AG04449 (cell line): ENCODE measurements at regions not wholly inside any gene's neighbourhood (a gene's known extent, or its start where the extent isn't known, plus 50 kb on each side); places are given as distances from the start of the nearest gene placed in this dataset.

Experiments used
- CTCF ChIA-PET: fragments of 350-600 bp; formaldehyde crosslinking; extraction: SDS; loops from one replicate; lab custom pipeline; 2021; ENCODE audit warnings: antibody characterized with exemption; lab: Yijun Ruan, JAX
- POLR2A ChIA-PET: fragments of 400-600, 350-600 bp; formaldehyde crosslinking; extraction: SDS; loops from one replicate; lab custom pipeline; 2020; ENCODE audit warnings: antibody characterized with exemption, inconsistent platforms; lab: Yijun Ruan, JAX
- DNase-seq: peaks from one replicate; pipeline ENCODE4 v3.0.0-alpha.2; 2010; ENCODE audit warnings: low read depth, low spot score
- H3K4me3 ChIP-seq: 2 replicates; pipeline ENCODE4 v1.5.1; 2011; ENCODE audit warnings: low read depth, mild to moderate bottlenecking, control low read depth, low read length
- TF ChIP-seq, protein P1 (sequence below): IDR thresholded peaks from one replicate; pipeline ENCODE4 v1.5.1; 2011; ENCODE audit warnings: mild to moderate bottlenecking, moderate library complexity, low read length, control low read depth, inconsistent platforms; ENCODE audit not compliant: insufficient read depth; ENCODE audit errors: missing control alignments

DNA sequence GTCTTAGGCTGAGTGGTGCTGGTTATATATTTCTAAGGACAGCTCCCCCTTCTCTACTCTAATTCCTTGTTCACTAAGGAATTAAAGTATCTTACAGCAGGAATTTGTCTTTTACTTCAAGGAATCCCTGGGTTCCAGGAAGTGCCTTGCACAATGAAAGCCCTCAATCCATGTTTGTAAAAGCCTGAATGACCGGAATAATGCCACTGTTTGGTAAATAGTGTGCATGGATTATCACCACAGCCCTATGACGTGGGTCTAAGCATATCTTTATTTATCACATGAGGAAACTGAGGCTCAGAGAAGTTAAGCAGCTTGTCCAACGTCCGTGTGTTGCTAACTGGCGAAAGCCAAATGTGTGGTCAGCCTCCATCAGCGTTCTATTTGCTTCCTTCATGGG is 135.7 kb upstream of the NAV2 start:
- POLR2A ChIA-PET: interaction anchor here (0.6 kb wide), 1 partner anchor 13 kb away, joined by 3 read pairs; no protein-coding TSS in a partner anchor
- TF ChIP-seq, protein P1, sequence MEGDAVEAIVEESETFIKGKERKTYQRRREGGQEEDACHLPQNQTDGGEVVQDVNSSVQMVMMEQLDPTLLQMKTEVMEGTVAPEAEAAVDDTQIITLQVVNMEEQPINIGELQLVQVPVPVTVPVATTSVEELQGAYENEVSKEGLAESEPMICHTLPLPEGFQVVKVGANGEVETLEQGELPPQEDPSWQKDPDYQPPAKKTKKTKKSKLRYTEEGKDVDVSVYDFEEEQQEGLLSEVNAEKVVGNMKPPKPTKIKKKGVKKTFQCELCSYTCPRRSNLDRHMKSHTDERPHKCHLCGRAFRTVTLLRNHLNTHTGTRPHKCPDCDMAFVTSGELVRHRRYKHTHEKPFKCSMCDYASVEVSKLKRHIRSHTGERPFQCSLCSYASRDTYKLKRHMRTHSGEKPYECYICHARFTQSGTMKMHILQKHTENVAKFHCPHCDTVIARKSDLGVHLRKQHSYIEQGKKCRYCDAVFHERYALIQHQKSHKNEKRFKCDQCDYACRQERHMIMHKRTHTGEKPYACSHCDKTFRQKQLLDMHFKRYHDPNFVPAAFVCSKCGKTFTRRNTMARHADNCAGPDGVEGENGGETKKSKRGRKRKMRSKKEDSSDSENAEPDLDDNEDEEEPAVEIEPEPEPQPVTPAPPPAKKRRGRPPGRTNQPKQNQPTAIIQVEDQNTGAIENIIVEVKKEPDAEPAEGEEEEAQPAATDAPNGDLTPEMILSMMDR: no peak
- no peak overlapping the region for H3K4me3 ChIP-seq
- CTCF ChIA-PET: interaction anchor here (1.0 to 9.7 kb wide), 9 partner anchors 12 to 327 kb away, joined by 3 to 81 read pairs (median 7); no protein-coding TSS in a partner anchor
- DNase-seq: no peak

GRCh38 chr11:19576054-19576453 is 136.6 kb upstream of the NAV2 start:
- TF ChIP-seq, protein P1: no peak
- H3K4me3 ChIP-seq: no peak overlapping the region
- CTCF ChIA-PET: interaction anchor here (1.3 to 9.7 kb wide), 10 partner anchors 11 to 505 kb away, joined by 3 to 81 read pairs (median 6); no protein-coding TSS in a partner anchor
- POLR2A ChIA-PET: no interaction called here
- no peak for DNase-seq

DNA sequence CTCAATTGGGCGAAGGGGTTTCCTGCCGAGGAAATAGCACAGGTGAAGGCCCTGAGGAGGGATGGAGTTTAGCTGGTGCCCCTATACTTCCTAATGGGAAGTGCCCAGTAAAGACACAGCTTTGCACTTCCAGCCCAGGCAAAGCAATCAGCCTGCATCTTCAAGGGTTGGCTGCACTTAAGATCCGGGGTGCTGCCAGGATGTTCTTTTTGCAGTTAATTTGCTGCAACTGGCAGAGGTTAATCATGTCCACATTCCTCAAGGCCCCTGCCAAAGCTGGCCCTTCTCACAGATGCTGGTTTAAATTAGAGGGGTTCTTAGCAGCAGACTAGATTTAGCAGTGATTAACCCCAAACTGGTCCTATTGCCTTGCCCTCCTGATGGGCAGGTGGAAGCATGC is 137.7 kb upstream of the NAV2 start:
- POLR2A ChIA-PET: no interaction called here
- no peak overlapping the region for H3K4me3 ChIP-seq
- no peak for DNase-seq
- TF ChIP-seq, protein P1: no peak
- CTCF ChIA-PET: interaction anchor here (1.3 to 9.7 kb wide), 6 partner anchors 10 to 504 kb away, joined by 3 to 81 read pairs (median 14); no protein-coding TSS in a partner anchor

DNA sequence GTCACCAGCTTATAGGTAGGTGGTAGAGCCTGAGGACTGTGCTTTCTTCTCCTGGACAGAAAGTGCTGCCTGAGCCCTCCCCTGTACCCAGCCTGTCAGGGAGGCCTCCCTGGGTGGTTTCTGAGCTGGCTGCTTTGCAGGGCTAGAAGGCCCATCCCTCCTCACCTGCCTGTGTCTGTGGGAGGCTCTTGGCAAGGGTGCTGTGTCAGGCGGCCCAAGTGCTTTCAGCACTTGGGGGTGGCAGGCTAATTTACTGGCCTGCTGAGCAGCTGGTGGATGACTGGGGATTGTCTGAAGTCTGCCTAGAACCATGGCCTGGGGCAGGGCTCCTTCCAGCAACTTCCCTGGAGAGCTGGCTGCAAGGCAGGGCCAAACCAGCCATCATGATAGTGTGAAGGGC is 139.0 kb upstream of the NAV2 start:
- TF ChIP-seq, protein P1: no peak
- DNase-seq: no peak
- ChIA-PET CTCF (interaction anchor here (0.9 to 9.7 kb wide), 6 partner anchors 9 to 227 kb away, joined by 3 to 81 read pairs (median 12); no protein-coding TSS in a partner anchor), POLR2A (interaction anchor here (1.1 kb wide), 1 partner anchor 141 kb away, joined by 3 read pairs; no protein-coding TSS in a partner anchor)
- H3K4me3 ChIP-seq: no peak overlapping the region

GRCh38 chr11:19571906-19572305 is 140.7 kb upstream of the NAV2 start:
- ChIA-PET CTCF (interaction anchor here (0.8 to 9.7 kb wide), 8 partner anchors 7 to 334 kb away, joined by 3 to 81 read pairs (median 4); no protein-coding TSS in a partner anchor), POLR2A (interaction anchor here (0.8 kb wide), 1 partner anchor 143 kb away, joined by 3 read pairs; no protein-coding TSS in a partner anchor)
- no peak for DNase-seq
- no peak overlapping the region for H3K4me3 ChIP-seq
- TF ChIP-seq, protein P1: no peak

DNA sequence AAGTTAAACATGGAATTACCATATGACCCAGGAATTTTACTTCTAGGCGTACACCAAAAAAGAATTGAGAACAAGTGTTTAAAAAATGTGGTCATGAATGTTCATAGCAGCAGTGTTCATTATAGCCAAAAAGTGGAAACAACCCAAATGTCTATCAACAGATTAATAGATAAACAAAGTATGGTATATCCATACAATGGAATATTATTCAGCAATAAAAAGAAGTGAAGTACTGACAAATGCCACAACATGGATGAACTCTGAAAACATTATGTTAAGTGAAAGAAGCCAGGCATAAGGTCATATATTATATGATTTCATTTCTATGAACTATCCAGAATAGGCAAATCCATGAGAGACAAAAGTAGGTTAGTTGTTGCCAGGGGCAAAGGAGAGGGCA is 141.7 kb upstream of the NAV2 start:
- CTCF ChIA-PET: interaction anchor here (3.5 to 22.1 kb wide), 5 partner anchors 163 to 333 kb away, joined by 19 to 683 read pairs (median 404); no protein-coding TSS in a partner anchor
- no peak for DNase-seq
- POLR2A ChIA-PET: no interaction called here
- no peak overlapping the region for H3K4me3 ChIP-seq
- TF ChIP-seq, protein P1: no peak
